Sigmoid colon (tissue), 4 donors: ENCODE measurements at regions not wholly inside any gene's neighbourhood (a gene's known extent, or its start where the extent isn't known, plus 50 kb on each side); places are given as distances from the start of the nearest gene placed in this dataset.
"Not testable (repeated sequence)": the region's sequence is repeated elsewhere in the genome, so short reads cannot be mapped to it uniquely, and the experiment has no call there.

Experiments used
- CTCF ChIP-seq, 4 experiments: fragments of 450-650 bp in 3 of 4; fragments of 200-600 bp in 1 of 4; IDR thresholded peaks; one replicate each; pipeline ENCODE4 v1.5.1; 2016 to 2019; ENCODE audit warnings: antibody characterized with exemption in 4 of 4, mild to moderate bottlenecking in 3 of 4, moderate library complexity in 2 of 4
- EP300 ChIP-seq, 4 donors: sonication (generic); formaldehyde crosslinking; IDR thresholded peaks; one replicate each; pipeline ENCODE4 v1.6.1; 2017; ENCODE audit warnings: antibody characterized with exemption in 4 of 4

- not testable (repeated sequence) for TF ChIP-seq CTCF, EP300 (IDR thresholded peaks at IDR 0.05)
These were observed 180.2 kb downstream of the TBC1D2B start for GRCh38 chr15:77897113-77897895.
